ENCODE measurements at regions not wholly inside any gene's neighbourhood (a gene's known extent, or its start where the extent isn't known, plus 50 kb on each side); places are given as distances from the start of the nearest gene placed in this dataset.
"Not testable (repeated sequence)": the region's sequence is repeated elsewhere in the genome, so short reads cannot be mapped to it uniquely, and the experiment has no call there.

DNA sequence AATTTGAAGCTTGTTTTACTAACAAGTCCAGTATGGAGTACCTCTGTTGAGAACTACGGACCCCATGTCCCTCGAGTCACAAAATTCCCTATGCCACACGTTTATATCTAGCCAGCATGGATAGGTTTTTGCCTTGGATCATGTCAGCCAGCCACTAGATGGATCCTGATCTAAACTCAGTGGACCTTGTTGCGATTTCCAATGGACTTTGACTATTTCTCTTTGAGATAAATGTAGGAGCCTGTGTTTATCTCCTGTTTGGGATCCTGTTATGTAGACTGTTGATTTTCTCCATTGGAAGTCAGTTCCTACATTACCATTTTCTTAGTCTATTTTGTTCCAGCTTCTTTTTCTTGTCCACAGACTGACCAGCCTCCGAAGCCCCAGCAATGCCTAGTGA, 127.1 kb upstream of the BMAL1 start:
- H3K9me3 Mint-ChIP-seq (ENCODE audit: low read depth, unreplicated experiment) = peaks cover 2% of the 10 kb centered on the region
- peaks cover 48% of the 10 kb centered on the region for H3K4me1 Mint-ChIP-seq (ENCODE audit: low read depth, unreplicated experiment)
- intact Hi-C loops (cut with micrococcal nuclease; ENCODE audit: unreplicated experiment) = no loop called here
- H3K27me3 Mint-ChIP-seq (ENCODE audit: unreplicated experiment) = no peaks in the 10 kb centered on the region
- TF ChIP-seq, protein P1, sequence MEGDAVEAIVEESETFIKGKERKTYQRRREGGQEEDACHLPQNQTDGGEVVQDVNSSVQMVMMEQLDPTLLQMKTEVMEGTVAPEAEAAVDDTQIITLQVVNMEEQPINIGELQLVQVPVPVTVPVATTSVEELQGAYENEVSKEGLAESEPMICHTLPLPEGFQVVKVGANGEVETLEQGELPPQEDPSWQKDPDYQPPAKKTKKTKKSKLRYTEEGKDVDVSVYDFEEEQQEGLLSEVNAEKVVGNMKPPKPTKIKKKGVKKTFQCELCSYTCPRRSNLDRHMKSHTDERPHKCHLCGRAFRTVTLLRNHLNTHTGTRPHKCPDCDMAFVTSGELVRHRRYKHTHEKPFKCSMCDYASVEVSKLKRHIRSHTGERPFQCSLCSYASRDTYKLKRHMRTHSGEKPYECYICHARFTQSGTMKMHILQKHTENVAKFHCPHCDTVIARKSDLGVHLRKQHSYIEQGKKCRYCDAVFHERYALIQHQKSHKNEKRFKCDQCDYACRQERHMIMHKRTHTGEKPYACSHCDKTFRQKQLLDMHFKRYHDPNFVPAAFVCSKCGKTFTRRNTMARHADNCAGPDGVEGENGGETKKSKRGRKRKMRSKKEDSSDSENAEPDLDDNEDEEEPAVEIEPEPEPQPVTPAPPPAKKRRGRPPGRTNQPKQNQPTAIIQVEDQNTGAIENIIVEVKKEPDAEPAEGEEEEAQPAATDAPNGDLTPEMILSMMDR (IDR thresholded peaks at IDR 0.05; ENCODE audit: unreplicated experiment) = no peak
- BruUV-seq (replicated peaks) = no TSS peak
- H3K27ac Mint-ChIP-seq (ENCODE audit: unreplicated experiment) = no peak overlapping the region
- DNase-seq = no peak
- CTCF ChIA-PET = interaction anchor here (1.5 kb wide), 1 partner anchor 186 kb away, joined by 9 read pairs; no protein-coding TSS in a partner anchor
- no peak overlapping the region for H3K4me3 Mint-ChIP-seq (ENCODE audit: low read depth, unreplicated experiment)
- no peaks in the 10 kb centered on the region for H3K36me3 Mint-ChIP-seq (ENCODE audit: insufficient read depth, unreplicated experiment)

- peaks cover 58% of the 10 kb centered on the region for H3K4me1 Mint-ChIP-seq (ENCODE audit: low read depth, unreplicated experiment)
- no peak overlapping the region for H3K27ac Mint-ChIP-seq (ENCODE audit: unreplicated experiment)
- BruUV-seq (replicated peaks) = no TSS peak
- TF ChIP-seq, protein P1 (IDR thresholded peaks at IDR 0.05; ENCODE audit: unreplicated experiment) = no peak
- no peak overlapping the region for H3K4me3 Mint-ChIP-seq (ENCODE audit: low read depth, unreplicated experiment)
- H3K27me3 Mint-ChIP-seq (ENCODE audit: unreplicated experiment) = no peaks in the 10 kb centered on the region
- intact Hi-C loops (cut with micrococcal nuclease; ENCODE audit: unreplicated experiment) = loop anchor here (1.0 to 2.0 kb wide), 2 partner anchors 31 to 188 kb away; no protein-coding TSS in a partner anchor
- peaks cover 4% of the 10 kb centered on the region for H3K9me3 Mint-ChIP-seq (ENCODE audit: low read depth, unreplicated experiment)
- no peak for DNase-seq
- no peaks in the 10 kb centered on the region for H3K36me3 Mint-ChIP-seq (ENCODE audit: insufficient read depth, unreplicated experiment)
- CTCF ChIA-PET = interaction anchor here (0.7 to 1.9 kb wide), 3 partner anchors 8 to 188 kb away, joined by 4 to 8 read pairs (median 6); no protein-coding TSS in a partner anchor
Measured at GRCh38 chr11:13152264-13152663, 125.3 kb upstream of the BMAL1 start.

DNA sequence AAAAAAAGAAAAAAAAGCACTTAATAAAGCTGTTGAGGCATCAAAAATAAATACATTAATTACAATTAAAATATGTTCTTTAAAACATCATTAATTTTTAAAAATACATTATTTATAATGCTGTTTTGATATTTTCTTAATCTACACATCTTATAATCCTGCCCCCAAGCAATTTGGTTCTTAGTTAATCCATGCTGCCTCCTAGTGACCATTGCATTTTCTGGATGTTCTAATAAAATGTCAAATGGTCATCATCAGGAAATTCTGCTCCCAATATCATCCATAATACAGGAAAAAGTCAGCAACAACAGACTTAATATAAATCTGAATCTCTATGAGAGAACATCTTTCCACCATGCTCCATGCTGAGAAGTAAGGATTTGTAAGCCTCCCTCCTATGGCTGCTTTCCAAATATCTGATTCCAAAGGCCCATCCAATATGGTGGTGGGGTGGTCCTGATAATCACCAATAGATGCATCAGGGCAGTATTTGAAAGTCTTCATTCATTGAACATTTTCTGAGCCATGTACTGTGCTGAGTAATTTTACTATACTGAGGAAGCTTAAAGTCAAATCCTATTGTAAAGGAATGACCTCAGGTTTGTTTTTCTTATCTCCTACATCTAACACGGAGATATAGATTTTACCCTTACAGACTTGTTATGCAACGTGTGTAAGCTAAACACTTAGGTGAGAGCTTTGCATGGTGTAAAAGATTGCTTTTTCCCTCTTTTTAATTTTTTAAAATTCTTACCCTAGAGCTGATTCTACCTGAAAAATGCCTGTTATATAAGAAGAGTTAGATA, 124.7 kb upstream of the BMAL1 start:
- Mint-ChIP-seq H3K4me1 (ENCODE audit: low read depth, unreplicated experiment) (peaks cover 62% of the 10 kb centered on the region), H3K27me3 (ENCODE audit: unreplicated experiment) (no peaks in the 10 kb centered on the region), H3K4me3 (ENCODE audit: low read depth, unreplicated experiment) (no peak overlapping the region), H3K36me3 (ENCODE audit: insufficient read depth, unreplicated experiment) (no peaks in the 10 kb centered on the region), H3K9me3 (ENCODE audit: low read depth, unreplicated experiment) (peaks cover 4% of the 10 kb centered on the region), H3K27ac (ENCODE audit: unreplicated experiment) (no peak overlapping the region)
- TF ChIP-seq, protein P1 (IDR thresholded peaks at IDR 0.05; ENCODE audit: unreplicated experiment) = no peak
- CTCF ChIA-PET = interaction anchor here (1.2 to 1.9 kb wide), 2 partner anchors 9 to 189 kb away, joined by 6 to 8 read pairs; no protein-coding TSS in a partner anchor
- intact Hi-C loops (cut with micrococcal nuclease; ENCODE audit: unreplicated experiment) = loop anchor here (1.0 to 2.0 kb wide), 3 partner anchors 30 to 189 kb away; no protein-coding TSS in a partner anchor
- BruUV-seq (replicated peaks) = no TSS peak
- no peak for DNase-seq

DNA sequence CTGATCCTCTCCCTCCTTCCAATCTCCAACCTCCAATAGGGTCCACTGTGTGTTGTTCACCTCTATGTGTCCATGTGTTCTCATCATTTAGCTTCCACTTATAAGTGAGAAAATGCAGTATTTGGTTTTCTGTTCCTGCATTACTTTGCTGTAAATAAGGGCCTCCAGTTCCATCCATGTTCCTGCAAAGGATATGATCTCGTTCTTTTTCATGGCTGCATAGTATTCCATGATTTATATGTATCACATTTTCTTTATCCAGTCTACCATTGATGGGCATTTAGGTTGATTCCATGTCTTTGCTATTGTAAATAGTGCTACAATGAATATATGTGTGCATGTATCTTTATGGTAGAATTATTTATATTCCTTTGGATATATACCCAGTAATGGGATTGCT, 123.2 kb upstream of the BMAL1 start:
- intact Hi-C loops (cut with micrococcal nuclease; ENCODE audit: unreplicated experiment); H3K27ac Mint-ChIP-seq (ENCODE audit: unreplicated experiment); CTCF ChIA-PET; H3K9me3 Mint-ChIP-seq (ENCODE audit: low read depth, unreplicated experiment); H3K36me3 Mint-ChIP-seq (ENCODE audit: insufficient read depth, unreplicated experiment); H3K27me3 Mint-ChIP-seq (ENCODE audit: unreplicated experiment); H3K4me3 Mint-ChIP-seq (ENCODE audit: low read depth, unreplicated experiment); DNase-seq; BruUV-seq (replicated peaks): not testable (repeated sequence)
- H3K4me1 Mint-ChIP-seq (ENCODE audit: low read depth, unreplicated experiment) = peaks cover 62% of the 10 kb centered on the region

DNA sequence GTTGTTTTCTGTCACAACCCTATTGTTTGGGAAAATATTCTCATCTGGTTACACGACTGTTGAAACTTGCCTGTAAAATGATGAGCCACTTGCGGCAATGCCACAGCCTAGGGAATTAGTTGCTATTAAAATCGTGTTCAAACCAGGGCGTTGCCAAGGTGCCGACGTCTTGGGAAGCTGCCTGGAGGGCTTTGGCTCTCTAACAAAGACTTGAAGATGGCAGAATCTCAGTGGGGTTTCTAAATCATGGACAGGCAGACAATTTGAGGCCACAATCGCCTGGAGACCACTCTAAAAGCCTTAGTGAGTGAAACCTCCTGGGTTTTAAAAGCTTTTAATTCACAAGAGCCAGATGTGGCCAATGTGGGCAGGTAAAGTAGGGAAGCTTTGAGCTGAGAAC, 117.2 kb upstream of the BMAL1 start:
- Mint-ChIP-seq H3K27ac (ENCODE audit: unreplicated experiment) (no peak overlapping the region), H3K4me1 (ENCODE audit: low read depth, unreplicated experiment) (peaks cover 19% of the 10 kb centered on the region), H3K36me3 (ENCODE audit: insufficient read depth, unreplicated experiment) (no peaks in the 10 kb centered on the region), H3K4me3 (ENCODE audit: low read depth, unreplicated experiment) (no peak overlapping the region), H3K27me3 (ENCODE audit: unreplicated experiment) (no peaks in the 10 kb centered on the region), H3K9me3 (ENCODE audit: low read depth, unreplicated experiment) (peaks cover 4% of the 10 kb centered on the region)
- intact Hi-C loops (cut with micrococcal nuclease; ENCODE audit: unreplicated experiment) = no loop called here
- TF ChIP-seq, protein P1 (IDR thresholded peaks at IDR 0.05; ENCODE audit: unreplicated experiment) = no peak
- CTCF ChIA-PET = no interaction called here
- no TSS peak for BruUV-seq (replicated peaks)
- DNase-seq = no peak
